BJ (cell line): ENCODE measurements at regions not wholly inside any gene's neighbourhood (a gene's known extent, or its start where the extent isn't known, plus 50 kb on each side); places are given as distances from the start of the nearest gene placed in this dataset.

ENCODE experiments used
- CTCF ChIA-PET: fragments of 350-600 bp; formaldehyde crosslinking; extraction: SDS; loops from one replicate; lab custom pipeline; 2021; ENCODE audit warnings: antibody characterized with exemption, inconsistent platforms; lab: Yijun Ruan, JAX
- POLR2A ChIA-PET: fragments of 300-600 bp; sonication (Branson Sonifier 250); formaldehyde crosslinking; extraction: SDS; loops from one replicate; lab custom pipeline; 2021; ENCODE audit warnings: antibody characterized with exemption; lab: Charles Lee
- DNase-seq: peaks from one replicate; pipeline ENCODE4 v3.0.0-alpha.2; 2011; ENCODE audit warnings: low read depth
- H3K27me3 ChIP-seq: 2 replicates; pipeline ENCODE4 v1.6.0; 2011; ENCODE audit warnings: low read length; ENCODE audit not compliant: control insufficient read depth, insufficient read depth
- H3K36me3 ChIP-seq: 2 replicates; pipeline ENCODE4 v1.5.1; 2011; ENCODE audit warnings: low read length; ENCODE audit not compliant: control insufficient read depth, insufficient read depth
- H3K4me3 ChIP-seq: 2 replicates; pipeline ENCODE4 v1.5.1; 2011; ENCODE audit warnings: low read depth, mild to moderate bottlenecking, control low read depth, low read length
- TF ChIP-seq, protein P1 (sequence below): IDR thresholded peaks from 2 replicates; pipeline ENCODE4 v1.5.1; 2011; ENCODE audit warnings: low read depth, mild to moderate bottlenecking, control low read depth, inconsistent platforms, low read length, moderate library complexity; ENCODE audit not compliant: insufficient read depth

DNA sequence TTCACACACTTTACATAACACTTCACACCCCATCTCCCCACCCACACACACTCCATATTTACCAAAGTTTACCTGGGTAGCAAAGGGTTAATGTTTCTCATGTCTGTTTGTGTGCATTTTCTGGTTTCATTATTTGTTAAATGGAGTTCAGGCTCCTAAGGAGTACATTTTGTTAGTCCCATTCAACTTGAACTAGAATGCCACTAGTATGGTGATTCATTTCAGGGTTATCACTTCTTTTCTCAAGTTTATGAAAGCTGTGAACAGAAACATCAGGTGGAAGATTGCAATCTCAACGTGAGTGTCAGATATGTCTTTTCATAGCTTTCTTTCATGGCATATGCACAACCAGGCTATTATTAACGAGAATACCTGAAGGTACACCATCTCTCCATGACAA is 1027.5 kb downstream of the GATA3 start:
- no peak for DNase-seq
- no peaks in the 10 kb centered on the region for H3K27me3 ChIP-seq
- ChIA-PET CTCF (no interaction called here), POLR2A (no interaction called here)
- no peak overlapping the region for H3K4me3 ChIP-seq
- H3K36me3 ChIP-seq, result no peaks in the 10 kb centered on the region
- TF ChIP-seq, protein P1, sequence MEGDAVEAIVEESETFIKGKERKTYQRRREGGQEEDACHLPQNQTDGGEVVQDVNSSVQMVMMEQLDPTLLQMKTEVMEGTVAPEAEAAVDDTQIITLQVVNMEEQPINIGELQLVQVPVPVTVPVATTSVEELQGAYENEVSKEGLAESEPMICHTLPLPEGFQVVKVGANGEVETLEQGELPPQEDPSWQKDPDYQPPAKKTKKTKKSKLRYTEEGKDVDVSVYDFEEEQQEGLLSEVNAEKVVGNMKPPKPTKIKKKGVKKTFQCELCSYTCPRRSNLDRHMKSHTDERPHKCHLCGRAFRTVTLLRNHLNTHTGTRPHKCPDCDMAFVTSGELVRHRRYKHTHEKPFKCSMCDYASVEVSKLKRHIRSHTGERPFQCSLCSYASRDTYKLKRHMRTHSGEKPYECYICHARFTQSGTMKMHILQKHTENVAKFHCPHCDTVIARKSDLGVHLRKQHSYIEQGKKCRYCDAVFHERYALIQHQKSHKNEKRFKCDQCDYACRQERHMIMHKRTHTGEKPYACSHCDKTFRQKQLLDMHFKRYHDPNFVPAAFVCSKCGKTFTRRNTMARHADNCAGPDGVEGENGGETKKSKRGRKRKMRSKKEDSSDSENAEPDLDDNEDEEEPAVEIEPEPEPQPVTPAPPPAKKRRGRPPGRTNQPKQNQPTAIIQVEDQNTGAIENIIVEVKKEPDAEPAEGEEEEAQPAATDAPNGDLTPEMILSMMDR, result no peak

DNA sequence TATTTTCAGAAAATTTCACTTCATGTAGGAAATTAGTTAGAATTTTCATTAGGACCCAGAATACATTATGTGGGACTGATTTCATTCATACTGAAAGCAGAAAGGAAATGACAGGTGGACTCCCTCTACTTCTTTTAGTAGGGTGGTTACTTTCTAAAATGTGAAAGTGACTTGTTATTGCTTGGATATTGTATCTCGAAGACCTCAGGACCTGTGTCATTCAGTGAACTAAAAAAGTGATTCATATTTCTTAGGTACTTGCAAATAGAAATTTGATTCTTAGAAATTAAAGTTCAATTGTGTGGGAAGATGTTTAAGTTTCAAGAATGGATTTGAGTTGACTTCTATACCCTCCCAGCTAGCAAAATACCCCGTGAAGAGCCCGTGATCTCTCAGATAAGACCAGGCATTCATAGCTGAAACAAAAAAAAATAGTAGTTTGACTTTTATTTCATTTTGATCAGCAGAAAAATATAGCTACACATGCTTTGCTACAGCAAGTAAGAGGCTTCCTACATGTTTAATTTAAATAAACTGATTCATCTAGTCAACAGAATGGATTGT is 1037.1 kb downstream of the GATA3 start:
- no peak for DNase-seq
- H3K4me3 ChIP-seq, result no peak overlapping the region
- H3K27me3 ChIP-seq, result no peaks in the 10 kb centered on the region
- no peaks in the 10 kb centered on the region for H3K36me3 ChIP-seq
- POLR2A ChIA-PET, result no interaction called here
- TF ChIP-seq, protein P1, result no peak
- CTCF ChIA-PET, result no interaction called here

DNA sequence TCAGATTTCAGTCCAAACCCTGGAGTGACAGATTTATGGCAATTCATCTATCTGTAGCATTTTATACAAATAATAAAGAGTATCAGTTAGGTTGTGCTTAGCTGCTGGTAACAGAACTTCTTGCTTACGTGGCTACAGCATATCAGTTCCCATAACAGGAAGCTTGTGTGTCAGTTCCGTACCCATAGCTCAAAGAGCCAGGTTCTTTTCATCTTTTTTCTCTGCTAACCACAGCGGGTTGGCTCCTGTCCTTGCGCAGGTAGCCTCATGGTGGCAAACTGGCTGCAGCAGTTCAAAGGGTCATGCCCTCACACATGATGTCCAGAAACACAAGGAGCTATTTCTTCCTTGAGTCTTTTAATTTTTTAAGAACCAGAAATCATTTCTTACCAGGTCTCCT is 1041.8 kb downstream of the GATA3 start:
- Histone ChIP-seq H3K36me3 (no peaks in the 10 kb centered on the region), H3K4me3 (no peak overlapping the region), H3K27me3 (no peaks in the 10 kb centered on the region)
- no peak for DNase-seq
- TF ChIP-seq, protein P1, result no peak
- POLR2A ChIA-PET, result no interaction called here
- CTCF ChIA-PET, result no interaction called here

DNA sequence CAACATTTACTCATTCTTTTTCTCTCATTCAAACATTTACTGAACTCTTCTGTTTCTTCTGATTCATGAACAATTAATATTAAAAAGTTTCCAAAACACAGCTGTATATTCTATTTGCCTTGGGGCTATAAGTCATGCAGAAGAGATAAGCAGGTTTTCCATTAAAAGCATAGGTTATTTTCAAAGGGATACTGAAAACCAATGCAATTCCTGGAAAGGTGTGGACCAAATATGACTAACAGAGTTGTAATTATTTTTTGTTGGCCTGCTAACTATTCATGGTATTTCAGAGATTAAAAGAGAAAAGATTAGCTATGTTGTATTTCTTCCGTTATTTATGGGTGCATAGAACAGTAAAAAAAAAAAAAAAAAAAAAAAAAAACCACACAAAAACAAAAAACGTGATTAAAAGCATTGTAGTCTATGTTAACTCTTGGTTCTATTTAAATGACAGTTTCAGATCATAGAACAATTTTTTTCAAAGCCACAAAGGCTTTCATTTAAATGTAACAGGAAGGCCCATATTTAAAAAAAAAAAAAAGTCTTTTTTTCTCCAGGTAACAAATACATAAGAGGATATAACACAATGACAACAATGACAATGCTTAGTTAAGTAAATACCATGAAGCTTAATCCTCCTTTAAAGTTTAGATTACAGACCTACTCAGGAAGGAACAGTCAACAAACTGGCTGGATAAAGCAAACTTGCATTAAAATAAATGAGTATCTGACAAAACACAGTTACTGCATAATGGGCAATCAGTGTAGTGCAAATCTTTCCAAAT is 1042.9 kb downstream of the GATA3 start:
- Histone ChIP-seq H3K4me3 (no peak overlapping the region), H3K27me3 (no peaks in the 10 kb centered on the region), H3K36me3 (no peaks in the 10 kb centered on the region)
- DNase-seq, result no peak
- TF ChIP-seq, protein P1, result no peak
- POLR2A ChIA-PET, result no interaction called here
- CTCF ChIA-PET, result no interaction called here

DNA sequence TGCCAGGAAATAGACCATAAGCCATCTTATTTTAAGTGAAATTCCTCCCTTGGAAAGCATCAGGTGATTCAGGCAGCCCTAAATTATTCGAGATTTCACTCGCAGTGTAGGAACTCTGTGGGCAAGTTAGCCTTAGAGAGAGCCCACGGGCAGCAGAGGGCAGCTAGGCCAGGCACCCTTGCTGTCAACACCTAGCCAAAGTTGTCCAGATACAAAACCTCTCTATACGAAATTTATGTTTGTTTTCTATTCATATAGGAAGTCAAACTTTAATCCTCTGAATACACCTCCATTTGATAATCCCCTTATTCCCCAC is 1043.5 kb downstream of the GATA3 start:
- H3K27me3 ChIP-seq, result no peaks in the 10 kb centered on the region
- H3K4me3 ChIP-seq, result no peak overlapping the region
- no peaks in the 10 kb centered on the region for H3K36me3 ChIP-seq
- ChIA-PET POLR2A (no interaction called here), CTCF (no interaction called here)
- TF ChIP-seq, protein P1, result no peak
- DNase-seq, result no peak
